ENCODE measurements at regions not wholly inside any gene's neighbourhood (a gene's known extent, or its start where the extent isn't known, plus 50 kb on each side); places are given as distances from the start of the nearest gene placed in this dataset.

- no peak for FAIRE-seq
- POLR2A ChIA-PET: no interaction called here
- DNase-seq (ENCODE audit: low read depth in 1 of 2, low spot score in 1 of 2): no peak
- TF ChIP-seq GATA3 (IDR thresholded peaks at IDR 0.05; ENCODE audit: borderline replicate concordance): no peak
- no peak for TF ChIP-seq NFE2L2 (conservative IDR thresholded peaks at IDR 0.05; ENCODE audit: low read length)
- no peak for TF ChIP-seq MAFK (IDR thresholded peaks at IDR 0.05; ENCODE audit: partially characterized antibody)
- no peak for TF ChIP-seq EP300 (IDR thresholded peaks at IDR 0.05)
- no peak for TF ChIP-seq EHF (CRISPR knock-in tag; IDR thresholded peaks at IDR 0.05)
- no peak for TF ChIP-seq HOXB5 (CRISPR knock-in tag; IDR thresholded peaks at IDR 0.05)
- no peak for TF ChIP-seq CBX8 (IDR thresholded peaks at IDR 0.05)
- TF ChIP-seq TFCP2L1 (CRISPR knock-in tag; IDR thresholded peaks at IDR 0.05): no peak
- TF ChIP-seq KDM1A (IDR thresholded peaks at IDR 0.05; ENCODE audit: low read depth): no peak
- no peak for TF ChIP-seq PHF8 (IDR thresholded peaks at IDR 0.05; ENCODE audit: borderline replicate concordance, low read depth)
- TF ChIP-seq FOSL2 (IDR thresholded peaks at IDR 0.05): no peak
- TF ChIP-seq FOSL2 (CRISPR knock-in tag; IDR thresholded peaks at IDR 0.05): no peak
- no peak for TF ChIP-seq ZSCAN20 (CRISPR knock-in tag; IDR thresholded peaks at IDR 0.05)
- no peak for TF ChIP-seq E2F6 (IDR thresholded peaks at IDR 0.05; ENCODE audit: borderline replicate concordance, low read depth)
- TF ChIP-seq ATOH8 (CRISPR knock-in tag; IDR thresholded peaks at IDR 0.05; ENCODE audit: low read depth): no peak
- no peak for TF ChIP-seq EHMT2 (IDR thresholded peaks at IDR 0.05; ENCODE audit: low read depth)
- no peak for TF ChIP-seq CHD2 (IDR thresholded peaks at IDR 0.05; ENCODE audit: low read length, partially characterized antibody)
- TF ChIP-seq SREBF2 (IDR thresholded peaks at IDR 0.05): no peak
- TF ChIP-seq ZFP36 (IDR thresholded peaks at IDR 0.05; ENCODE audit: borderline replicate concordance, partially characterized antibody): no peak
- no peak for TF ChIP-seq HDAC2 (IDR thresholded peaks at IDR 0.05)
- Histone ChIP-seq H3K4me1 (peaks cover 19% of the 10 kb centered on the region), H3K9me3 (peaks cover 33% of the 10 kb centered on the region), H3K27ac (no peak overlapping the region), H3K4me3 (no peak overlapping the region), H3K4me2 (no peak overlapping the region)
- CTCF ChIA-PET: interaction anchor here (1.0 kb wide), 1 partner anchor 10 kb away, joined by 3 read pairs; no protein-coding TSS in a partner anchor
- WGBS (ENCODE audit: missing lambda C conversion rate): 55% methylated on average over 3 of the region's 3 CpGs
- ATAC-seq: no peak
Observed at GRCh38 chr14:22329371-22329770, 259.7 kb downstream of the DAD1 start.

GRCh38 chr14:22325676-22326400 lies 263.2 kb downstream of the DAD1 start:
- DNase-seq (ENCODE audit: low read depth in 1 of 2, low spot score in 1 of 2): no peak
- CTCF ChIA-PET: interaction anchor here (0.6 to 1.2 kb wide), 3 partner anchors 15 to 213 kb away, joined by 3 to 6 read pairs (median 4); no protein-coding TSS in a partner anchor
- H3K4me2 ChIP-seq: no peak overlapping the region
- 25% methylated on average over 2 of the region's 2 CpGs for WGBS (ENCODE audit: missing lambda C conversion rate)
- no peak for FAIRE-seq
- POLR2A ChIA-PET: no interaction called here
- no peaks in the 10 kb centered on the region for H3K4me1 ChIP-seq
- H3K27ac ChIP-seq: no peak overlapping the region
- peaks cover 33% of the 10 kb centered on the region for H3K9me3 ChIP-seq
- H3K4me3 ChIP-seq: no peak overlapping the region
- TF ChIP-seq EHMT2 (IDR thresholded peaks at IDR 0.05; ENCODE audit: low read depth) (no peak), HMGXB4 (CRISPR knock-in tag; IDR thresholded peaks at IDR 0.05; ENCODE audit: borderline replicate concordance) (no peak), NR3C1 (IDR thresholded peaks at IDR 0.05) (no peak), BHLHE40 (IDR thresholded peaks at IDR 0.05; ENCODE audit: low read depth, low read length) (no peak), SREBF2 (IDR thresholded peaks at IDR 0.05) (no peak), ESRRA (IDR thresholded peaks at IDR 0.05; ENCODE audit: borderline replicate concordance, low read length) (no peak), RFX5 (IDR thresholded peaks at IDR 0.05) (no peak), REST (IDR thresholded peaks at IDR 0.05) (no peak), MYC (IDR thresholded peaks at IDR 0.05; ENCODE audit: borderline replicate concordance, low read length) (no peak), RNF2 (IDR thresholded peaks at IDR 0.05; ENCODE audit: borderline replicate concordance, low read depth) (no peak), CHD2 (IDR thresholded peaks at IDR 0.05; ENCODE audit: low read length, partially characterized antibody) (no peak), TFCP2L1 (CRISPR knock-in tag; IDR thresholded peaks at IDR 0.05) (no peak), KDM5A (IDR thresholded peaks at IDR 0.05) (no peak), GATA3 (IDR thresholded peaks at IDR 0.05; ENCODE audit: borderline replicate concordance) (no peak)
- ATAC-seq: no peak
